HEK293 (cell line): ENCODE measurements at regions not wholly inside any gene's neighbourhood (a gene's known extent, or its start where the extent isn't known, plus 50 kb on each side); places are given as distances from the start of the nearest gene placed in this dataset.

Experiments
- CTCF ChIA-PET: fragments of 350-600 bp; formaldehyde crosslinking; extraction: SDS; loops from one replicate; lab custom pipeline; 2021; ENCODE audit warnings: antibody characterized with exemption; lab: Yijun Ruan, JAX
- POLR2A ChIA-PET: fragments of 300-600 bp; formaldehyde crosslinking; extraction: SDS; loops from one replicate; lab custom pipeline; 2020; ENCODE audit warnings: antibody characterized with exemption, inconsistent platforms; lab: Yijun Ruan, JAX
- H3K27ac ChIP-seq: fragments of 200-500 bp; sonication (Bioruptor generic); 2 replicates; pipeline ENCODE4 v1.5.1; 2014; ENCODE audit warnings: low read depth, low read length, control low read depth, inconsistent platforms; ENCODE audit errors: extremely low read depth
- H3K36me3 ChIP-seq, 2 experiments: fragments of 200-500 bp in 1 of 2; sonication (Bioruptor generic) in 1 of 2; 1 replicate in 1 of 2; 2 replicates in 1 of 2; pipeline ENCODE4 v1.5.1; 2014 to 2017; ENCODE audit warnings: inconsistent platforms in 2 of 2, low read length in 2 of 2; ENCODE audit not compliant: control insufficient read depth in 2 of 2, insufficient read depth in 1 of 2
- H3K4me1 ChIP-seq: fragments of 200-500 bp; sonication (Bioruptor generic); 2 replicates; pipeline ENCODE4 v1.5.1; 2014; ENCODE audit warnings: mild to moderate bottlenecking, low read length, inconsistent platforms; ENCODE audit not compliant: control insufficient read depth, insufficient read depth
- H3K4me3 ChIP-seq: 2 replicates; pipeline ENCODE4 v1.5.1; 2011; ENCODE audit warnings: low read depth, mild to moderate bottlenecking, control low read depth, low read length, moderate library complexity
- H3K9me3 ChIP-seq: fragments of 200-500 bp; sonication (Bioruptor generic); 2 replicates; pipeline ENCODE4 v1.5.1; 2014; ENCODE audit warnings: low read depth, low read length, inconsistent platforms; ENCODE audit not compliant: control insufficient read depth, insufficient read depth
- ATF2 ChIP-seq: fragments of 450-650 bp; formaldehyde crosslinking; IDR thresholded peaks from 2 replicates; pipeline ENCODE4 v1.5.1; 2016; ENCODE audit warnings: missing biosample characterization, missing genetic modification characterization, low read depth
- EGR2 ChIP-seq: fragments of 450-650 bp; formaldehyde crosslinking; IDR thresholded peaks from 2 replicates; pipeline ENCODE4 v1.5.1; 2016; ENCODE audit warnings: low read depth, missing biosample characterization, missing genetic modification characterization
- ELK4 ChIP-seq: IDR thresholded peaks from 2 replicates; pipeline ENCODE4 v1.6.1; 2011; ENCODE audit warnings: mild to moderate bottlenecking, low read depth, low read length, borderline replicate concordance
- IKZF3 ChIP-seq: fragments of 450-650 bp; IDR thresholded peaks from 2 replicates; pipeline ENCODE4 v1.5.0; 2018; ENCODE audit warnings: missing biosample characterization, mild to moderate bottlenecking, missing genetic modification characterization, moderate library complexity
- KLF8 ChIP-seq: fragments of 450-650 bp; formaldehyde crosslinking; IDR thresholded peaks from 2 replicates; pipeline ENCODE4 v1.5.1; 2016; ENCODE audit warnings: missing biosample characterization, missing genetic modification characterization
- PATZ1 ChIP-seq: fragments of 450-650 bp; formaldehyde crosslinking; IDR thresholded peaks from 2 replicates; pipeline ENCODE4 v1.5.1; 2016; ENCODE audit warnings: missing biosample characterization, missing genetic modification characterization
- SP2 ChIP-seq: fragments of 450-650 bp; formaldehyde crosslinking; IDR thresholded peaks from 2 replicates; pipeline ENCODE4 v1.5.1; 2016; ENCODE audit warnings: missing biosample characterization, missing genetic modification characterization
- ZBTB21 ChIP-seq: fragments of 450-650 bp; formaldehyde crosslinking; IDR thresholded peaks from 2 replicates; pipeline ENCODE4 v1.5.1; 2017; ENCODE audit warnings: missing biosample characterization, missing genetic modification characterization
- ZFHX2 ChIP-seq: fragments of 450-650 bp; formaldehyde crosslinking; conservative IDR thresholded peaks from 2 replicates; pipeline ENCODE4 v1.5.1; 2016; ENCODE audit warnings: missing biosample characterization, missing genetic modification characterization
- ZFP37 ChIP-seq: fragments of 450-650 bp; formaldehyde crosslinking; IDR thresholded peaks from 2 replicates; pipeline ENCODE4 v1.5.1; 2016; ENCODE audit warnings: missing biosample characterization, missing genetic modification characterization
- ZNF211 ChIP-seq: fragments of 450-650 bp; formaldehyde crosslinking; IDR thresholded peaks from 2 replicates; pipeline ENCODE4 v1.5.1; 2016; ENCODE audit warnings: low read depth, missing biosample characterization, missing genetic modification characterization
- ZNF214 ChIP-seq: fragments of 450-650 bp; formaldehyde crosslinking; IDR thresholded peaks from 2 replicates; pipeline ENCODE4 v1.5.1; 2017; ENCODE audit warnings: missing biosample characterization, mild to moderate bottlenecking, missing genetic modification characterization, borderline replicate concordance
- ZNF280C ChIP-seq: fragments of 450-650 bp; formaldehyde crosslinking; IDR thresholded peaks from 2 replicates; pipeline ENCODE4 v1.5.1; 2016; ENCODE audit warnings: missing biosample characterization, missing genetic modification characterization
- ZNF354C ChIP-seq: fragments of 450-650 bp; formaldehyde crosslinking; IDR thresholded peaks from 2 replicates; pipeline ENCODE4 v1.5.1; 2016; ENCODE audit warnings: missing biosample characterization, missing genetic modification characterization, low read depth, borderline replicate concordance
- ZNF394 ChIP-seq: fragments of 450-650 bp; formaldehyde crosslinking; IDR thresholded peaks from 2 replicates; pipeline ENCODE4 v1.5.1; 2016; ENCODE audit warnings: missing biosample characterization, missing genetic modification characterization, mild to moderate bottlenecking, moderate library complexity, borderline replicate concordance
- ZNF600 ChIP-seq: fragments of 450-650 bp; formaldehyde crosslinking; IDR thresholded peaks from 2 replicates; pipeline ENCODE4 v1.5.1; 2016; ENCODE audit warnings: missing biosample characterization, missing genetic modification characterization
- ZNF645 ChIP-seq: fragments of 450-650 bp; formaldehyde crosslinking; IDR thresholded peaks from 2 replicates; pipeline ENCODE4; 2016; ENCODE audit warnings: missing biosample characterization, missing genetic modification characterization
- ZNF677 ChIP-seq: fragments of 450-650 bp; IDR thresholded peaks from 2 replicates; pipeline ENCODE4 v1.5.0; 2018; ENCODE audit warnings: missing biosample characterization, mild to moderate bottlenecking, missing genetic modification characterization, moderate library complexity
- ZNF701 ChIP-seq: fragments of 450-650 bp; formaldehyde crosslinking; IDR thresholded peaks from 2 replicates; pipeline ENCODE4 v1.5.1; 2016; ENCODE audit warnings: missing biosample characterization, missing genetic modification characterization
- ZNF76 ChIP-seq: fragments of 450-650 bp; formaldehyde crosslinking; IDR thresholded peaks from 2 replicates; pipeline ENCODE4; 2016; ENCODE audit warnings: low read depth, missing biosample characterization, missing genetic modification characterization, borderline replicate concordance
- ZNF768 ChIP-seq: fragments of 450-650 bp; formaldehyde crosslinking; IDR thresholded peaks from 2 replicates; pipeline ENCODE4 v1.5.1; 2018; ENCODE audit warnings: missing biosample characterization, mild to moderate bottlenecking, missing genetic modification characterization
- ZNF792 ChIP-seq: fragments of 450-650 bp; formaldehyde crosslinking; IDR thresholded peaks from 2 replicates; pipeline ENCODE4 v1.5.1; 2016; ENCODE audit warnings: missing biosample characterization, missing genetic modification characterization

GRCh38 chr16:24414534-24414933, 124.8 kb upstream of the RBBP6 start:
- H3K27ac ChIP-seq: no peak overlapping the region
- CTCF ChIA-PET: no interaction called here
- H3K36me3 ChIP-seq: no peaks in the 10 kb centered on the region
- H3K9me3 ChIP-seq: no peaks in the 10 kb centered on the region
- no peak overlapping the region for H3K4me3 ChIP-seq
- TF ChIP-seq KLF8 (tag by site-specific recombination) (no peak), PATZ1 (tag by site-specific recombination) (no peak), ZFHX2 (no peak), EGR2 (no peak), ZBTB21 (no peak), ZNF394 (tag by site-specific recombination) (no peak), ZNF768 (tag by site-specific recombination) (no peak), ZNF645 (tag by site-specific recombination) (no peak), SP2 (tag by site-specific recombination) (no peak), ZNF677 (tag by site-specific recombination) (no peak), ZNF701 (tag by site-specific recombination) (no peak), ZNF76 (tag by site-specific recombination) (no peak), ELK4 (no peak), ZFP37 (tag by site-specific recombination) (no peak)
- TF ChIP-seq, all 188 proteins: peak for 0
- POLR2A ChIA-PET: no interaction called here
- H3K4me1 ChIP-seq: no peaks in the 10 kb centered on the region

- CTCF ChIA-PET: interaction anchor here (2.1 kb wide), 1 partner anchor 348 kb away, joined by 4 read pairs; no protein-coding TSS in a partner anchor
- TF ChIP-seq ZNF792 (tag by site-specific recombination) (no peak), ELK4 (no peak), ZNF354C (no peak), ZNF600 (tag by site-specific recombination) (no peak), ZNF211 (no peak), ATF2 (tag by site-specific recombination) (no peak), IKZF3 (no peak), ZNF214 (tag by site-specific recombination) (no peak), ZNF280C (tag by site-specific recombination) (no peak)
- Histone ChIP-seq H3K27ac (no peak overlapping the region), H3K4me3 (no peak overlapping the region), H3K36me3 (no peaks in the 10 kb centered on the region), H3K9me3 (no peaks in the 10 kb centered on the region), H3K4me1 (no peaks in the 10 kb centered on the region)
- POLR2A ChIA-PET: no interaction called here
Measured at GRCh38 chr16:24418733-24419132, 120.6 kb upstream of the RBBP6 start.
